WERI-Rb-1 (cell line): ENCODE measurements at regions not wholly inside any gene's neighbourhood (a gene's known extent, or its start where the extent isn't known, plus 50 kb on each side); places are given as distances from the start of the nearest gene placed in this dataset.
"Not testable (repeated sequence)": the region's sequence is repeated elsewhere in the genome, so short reads cannot be mapped to it uniquely, and the experiment has no call there.

Experiments used
- DNase-seq: peaks from one replicate; pipeline ENCODE4 v3.0.0-alpha.2; 2020
- H3K27ac ChIP-seq: fragments of 250-450 bp; sonication (Bioruptor Pico); 2 replicates; pipeline ENCODE4 v1.5.1; 2020; ENCODE audit warnings: mild to moderate bottlenecking, moderate library complexity
- H3K27me3 ChIP-seq: fragments of 250-450 bp; sonication (Bioruptor Pico); 2 replicates; pipeline ENCODE4 v1.5.1; 2021; ENCODE audit warnings: mild to moderate bottlenecking, low read depth, moderate library complexity; ENCODE audit not compliant: insufficient read depth, severe bottlenecking
- H3K36me3 ChIP-seq: fragments of 250-450 bp; sonication (Bioruptor Pico); 2 replicates; pipeline ENCODE4 v1.5.1; 2020; ENCODE audit warnings: mild to moderate bottlenecking, moderate library complexity
- H3K4me3 ChIP-seq: 2 replicates; pipeline ENCODE4 v1.5.1; 2011; ENCODE audit warnings: low read depth, mild to moderate bottlenecking, control low read depth, low read length
- H3K9me3 ChIP-seq: fragments of 250-450 bp; sonication (Bioruptor Pico); 2 replicates; pipeline ENCODE4 v1.5.1; 2021; ENCODE audit warnings: mild to moderate bottlenecking, moderate library complexity; ENCODE audit not compliant: severe bottlenecking
- TF ChIP-seq, protein P1 (sequence below): IDR thresholded peaks from 2 replicates; pipeline ENCODE4 v1.5.1; 2011; ENCODE audit warnings: low read depth, mild to moderate bottlenecking, control low read depth, inconsistent platforms, low read length

DNA sequence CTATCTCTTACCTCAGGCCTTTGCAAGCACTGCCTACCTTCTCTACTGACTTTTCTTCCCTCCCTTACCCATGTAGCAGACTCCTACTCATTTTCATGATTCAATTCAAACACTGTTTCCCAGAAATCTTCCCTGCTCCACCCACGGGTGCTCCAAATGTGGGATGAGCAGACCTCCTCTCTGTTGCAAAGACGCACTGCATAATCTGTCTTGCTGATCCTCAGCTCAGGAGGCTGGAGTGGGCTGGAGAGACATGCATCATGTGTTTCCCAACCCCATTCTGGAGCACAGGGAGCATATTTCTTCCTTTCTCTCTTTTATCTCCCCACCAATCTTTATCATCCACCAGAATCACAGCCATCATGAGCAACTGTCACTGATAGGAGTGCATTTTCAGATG is 459.9 kb upstream of the NFIA start:
- Histone ChIP-seq H3K36me3 (no peaks in the 10 kb centered on the region), H3K9me3 (no peaks in the 10 kb centered on the region), H3K4me3 (no peak overlapping the region), H3K27ac (no peak overlapping the region), H3K27me3 (no peaks in the 10 kb centered on the region)
- DNase-seq, result no peak
- TF ChIP-seq, protein P1, sequence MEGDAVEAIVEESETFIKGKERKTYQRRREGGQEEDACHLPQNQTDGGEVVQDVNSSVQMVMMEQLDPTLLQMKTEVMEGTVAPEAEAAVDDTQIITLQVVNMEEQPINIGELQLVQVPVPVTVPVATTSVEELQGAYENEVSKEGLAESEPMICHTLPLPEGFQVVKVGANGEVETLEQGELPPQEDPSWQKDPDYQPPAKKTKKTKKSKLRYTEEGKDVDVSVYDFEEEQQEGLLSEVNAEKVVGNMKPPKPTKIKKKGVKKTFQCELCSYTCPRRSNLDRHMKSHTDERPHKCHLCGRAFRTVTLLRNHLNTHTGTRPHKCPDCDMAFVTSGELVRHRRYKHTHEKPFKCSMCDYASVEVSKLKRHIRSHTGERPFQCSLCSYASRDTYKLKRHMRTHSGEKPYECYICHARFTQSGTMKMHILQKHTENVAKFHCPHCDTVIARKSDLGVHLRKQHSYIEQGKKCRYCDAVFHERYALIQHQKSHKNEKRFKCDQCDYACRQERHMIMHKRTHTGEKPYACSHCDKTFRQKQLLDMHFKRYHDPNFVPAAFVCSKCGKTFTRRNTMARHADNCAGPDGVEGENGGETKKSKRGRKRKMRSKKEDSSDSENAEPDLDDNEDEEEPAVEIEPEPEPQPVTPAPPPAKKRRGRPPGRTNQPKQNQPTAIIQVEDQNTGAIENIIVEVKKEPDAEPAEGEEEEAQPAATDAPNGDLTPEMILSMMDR, result no peak

DNA sequence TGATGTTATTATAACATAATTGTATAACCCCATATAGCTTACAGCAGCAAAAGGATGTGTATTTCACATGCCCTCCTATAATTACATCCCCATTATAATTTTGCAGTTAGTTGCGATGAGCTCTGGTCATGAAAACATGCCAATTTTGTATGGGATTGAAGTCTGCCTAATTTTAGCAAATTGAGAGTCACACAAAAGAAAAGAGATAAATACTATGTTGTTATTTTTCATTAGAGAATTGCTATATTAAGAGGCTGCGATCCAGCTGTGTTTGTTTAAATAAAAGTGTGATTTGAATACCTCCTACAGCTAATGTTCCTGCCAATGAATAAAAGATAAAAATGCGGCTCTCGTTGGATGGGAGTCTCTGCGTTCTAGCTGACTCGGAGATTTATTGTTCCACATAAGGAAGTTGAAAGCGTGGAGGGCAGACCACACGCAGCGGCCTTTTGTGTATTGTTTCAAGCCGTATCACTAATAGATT is 461.0 kb upstream of the NFIA start:
- DNase-seq, result no peak
- TF ChIP-seq, protein P1, result no peak
- no peak overlapping the region for H3K27ac ChIP-seq

DNA sequence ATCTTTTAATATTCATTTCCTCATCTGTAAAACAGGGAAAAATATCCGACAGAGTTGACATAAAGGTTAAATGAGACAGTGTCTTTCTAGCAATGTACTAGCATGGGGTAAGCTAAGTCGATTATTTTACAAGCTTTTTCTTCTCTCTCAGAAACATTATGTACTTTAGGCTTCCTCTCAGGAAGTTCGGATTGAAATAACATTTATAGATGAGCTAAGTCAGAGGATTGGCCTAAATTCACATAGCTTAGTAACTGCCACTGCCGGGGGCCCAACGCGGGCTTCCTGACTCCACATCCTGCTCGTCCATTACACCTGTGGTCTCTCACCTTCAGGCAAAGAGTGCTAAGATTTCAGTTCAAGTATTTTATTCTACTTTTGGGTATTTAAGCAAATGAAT is 462.3 kb upstream of the NFIA start:
- TF ChIP-seq, protein P1, result no peak
- Histone ChIP-seq H3K27me3 (no peaks in the 10 kb centered on the region), H3K9me3 (no peaks in the 10 kb centered on the region), H3K36me3 (no peaks in the 10 kb centered on the region), H3K4me3 (no peak overlapping the region), H3K27ac (no peak overlapping the region)
- DNase-seq, result no peak

More for the DNA sequence above, 461.0 kb upstream of the NFIA start:
- H3K36me3 ChIP-seq, result no peaks in the 10 kb centered on the region
- H3K4me3 ChIP-seq, result no peak overlapping the region
- H3K27me3 ChIP-seq, result no peaks in the 10 kb centered on the region
- no peaks in the 10 kb centered on the region for H3K9me3 ChIP-seq

DNA sequence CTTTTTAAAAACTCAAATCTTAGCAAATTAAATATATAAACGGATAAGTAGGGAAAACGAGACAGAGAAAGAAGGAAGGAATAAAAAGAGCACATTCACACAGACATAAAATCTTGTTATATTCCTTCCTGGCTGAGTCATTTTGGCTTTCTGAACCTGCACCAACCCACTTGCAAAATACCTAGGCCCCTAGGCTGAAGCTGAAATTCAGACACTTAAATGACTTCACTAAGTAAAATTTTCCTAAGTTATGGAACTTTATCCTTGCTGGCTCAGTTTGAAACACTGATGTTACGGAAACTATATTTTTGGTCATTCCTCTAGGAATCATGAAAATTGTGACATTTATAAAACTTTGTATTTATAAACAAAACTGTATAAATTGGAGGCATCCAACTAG is 462.8 kb upstream of the NFIA start:
- DNase-seq, result no peak
- no peaks in the 10 kb centered on the region for H3K36me3 ChIP-seq

DNA sequence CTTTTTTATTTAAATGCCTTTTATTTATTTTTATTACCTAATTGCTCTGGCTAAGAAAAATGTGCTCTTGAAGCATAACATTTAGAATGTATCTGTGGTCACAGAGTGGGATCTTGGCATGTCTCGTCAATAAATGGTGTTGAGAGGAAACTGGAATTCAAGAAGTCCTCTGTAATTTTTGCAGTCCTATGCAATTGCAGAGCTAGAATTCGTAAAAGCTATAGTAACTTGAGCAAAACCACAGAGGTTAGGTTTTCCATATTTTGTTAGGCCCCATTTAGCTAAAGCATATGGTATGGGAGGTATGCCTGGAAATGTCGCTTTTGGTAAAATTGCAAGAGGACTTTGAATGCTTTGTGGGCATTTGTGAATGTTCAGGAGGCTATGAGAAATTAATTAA is 466.7 kb upstream of the NFIA start:
- TF ChIP-seq, protein P1, result no peak
- no peak overlapping the region for H3K27ac ChIP-seq
- H3K27me3 ChIP-seq, result no peaks in the 10 kb centered on the region
- no peaks in the 10 kb centered on the region for H3K9me3 ChIP-seq
- no peaks in the 10 kb centered on the region for H3K36me3 ChIP-seq
- DNase-seq, result no peak
- H3K4me3 ChIP-seq, result no peak overlapping the region

More for the DNA sequence above, 462.8 kb upstream of the NFIA start:
- no peak overlapping the region for H3K27ac ChIP-seq
- no peaks in the 10 kb centered on the region for H3K27me3 ChIP-seq
- H3K4me3 ChIP-seq, result no peak overlapping the region
- TF ChIP-seq, protein P1, result no peak
- H3K9me3 ChIP-seq, result no peaks in the 10 kb centered on the region

DNA sequence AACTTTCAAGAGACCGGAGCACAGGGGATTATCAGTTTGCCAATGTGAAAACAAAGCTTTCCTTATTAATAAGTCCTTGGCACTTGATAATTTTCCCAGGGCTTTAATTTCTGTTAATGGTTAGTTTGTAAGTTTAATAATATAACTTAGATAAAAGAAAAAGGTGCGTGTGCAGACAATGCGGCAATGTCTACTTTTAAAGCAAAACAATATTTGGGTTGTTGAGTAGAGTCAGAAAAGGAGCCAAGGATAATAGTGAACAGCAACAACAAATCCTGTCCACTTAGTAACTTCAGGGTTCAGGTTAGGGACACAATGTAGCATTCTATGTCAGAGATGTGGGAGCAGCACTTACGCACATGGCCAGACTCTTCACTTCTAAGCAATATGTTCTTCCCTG is 469.6 kb upstream of the NFIA start:
- TF ChIP-seq, protein P1, result no peak
- Histone ChIP-seq H3K9me3 (no peaks in the 10 kb centered on the region), H3K27me3 (no peaks in the 10 kb centered on the region), H3K36me3 (no peaks in the 10 kb centered on the region), H3K4me3 (no peak overlapping the region), H3K27ac (no peak overlapping the region)
- DNase-seq, result no peak

DNA sequence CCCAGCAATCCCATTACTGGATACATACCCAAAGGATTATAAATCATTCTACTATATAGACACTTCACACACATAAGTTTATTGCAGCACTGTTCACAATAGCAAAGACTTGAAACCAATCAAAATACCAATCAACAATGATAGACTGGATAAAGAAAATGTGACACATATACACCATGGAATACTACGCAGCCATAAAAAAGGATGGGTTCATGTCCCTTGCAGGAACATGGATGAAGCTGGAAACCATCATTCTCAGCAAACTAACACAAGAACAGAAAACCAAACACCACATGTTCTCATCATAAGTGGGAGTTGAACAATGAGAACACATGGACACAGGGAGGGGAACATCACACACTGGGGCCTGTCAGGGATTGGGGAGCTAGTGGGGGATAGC is 475.4 kb upstream of the NFIA start:
- not testable (repeated sequence) for DNase-seq, H3K4me3 ChIP-seq, H3K36me3 ChIP-seq, H3K9me3 ChIP-seq, H3K27ac ChIP-seq, H3K27me3 ChIP-seq
